Liver (tissue), 8 donors: ENCODE measurements at regions not wholly inside any gene's neighbourhood (a gene's known extent, or its start where the extent isn't known, plus 50 kb on each side); places are given as distances from the start of the nearest gene placed in this dataset.

ENCODE experiments used
- DNase-seq: peaks from one replicate; pipeline ENCODE4 v3.0.0-alpha.2; 2017; ENCODE audit warnings: low spot score
- H3K27ac ChIP-seq, 2 donors: one replicate each; pipeline ENCODE4 v1.7.0; 2013; ENCODE audit warnings: inconsistent platforms in 2 of 2, low read length in 2 of 2, control low read depth in 1 of 2, low read depth in 1 of 2, mild to moderate bottlenecking in 1 of 2
- H3K27me3 ChIP-seq, 4 donors: one replicate each; pipeline versions ENCODE4 v1.6.1 to v1.7.0; 2013; ENCODE audit warnings: low read length in 3 of 4, inconsistent platforms in 1 of 4, mild to moderate bottlenecking in 1 of 4, moderate library complexity in 1 of 4; ENCODE audit not compliant: control insufficient read depth in 4 of 4, insufficient read depth in 4 of 4
- H3K36me3 ChIP-seq, 4 donors: one replicate each; pipeline versions ENCODE4 v1.6.1 to v1.7.0; 2013; ENCODE audit warnings: low read length in 3 of 4, mild to moderate bottlenecking in 3 of 4, low read depth in 1 of 4, moderate library complexity in 1 of 4; ENCODE audit not compliant: control insufficient read depth in 4 of 4, insufficient read depth in 3 of 4
- H3K4me1 ChIP-seq, 4 donors: one replicate each; pipeline versions ENCODE4 v1.6.1 to v1.7.0; 2013; ENCODE audit warnings: low read length in 3 of 4, mild to moderate bottlenecking in 3 of 4, moderate library complexity in 1 of 4; ENCODE audit not compliant: control insufficient read depth in 4 of 4, insufficient read depth in 4 of 4
- H3K4me3 ChIP-seq, 3 donors: one replicate each; pipeline versions ENCODE4 v1.6.1 to v1.7.0; 2013; ENCODE audit warnings: low read length in 3 of 3, control low read depth in 1 of 3, low read depth in 1 of 3, mild to moderate bottlenecking in 1 of 3
- H3K9ac ChIP-seq, 2 donors: one replicate each; pipeline ENCODE4 v1.7.0; 2013; ENCODE audit warnings: low read length in 2 of 2, mild to moderate bottlenecking in 2 of 2, moderate library complexity in 2 of 2, control low read depth in 1 of 2, low read depth in 1 of 2
- H3K9me3 ChIP-seq, 4 donors: one replicate each; pipeline versions ENCODE4 v1.6.1 to v1.7.0; 2013; ENCODE audit warnings: low read length in 3 of 4; ENCODE audit not compliant: control insufficient read depth in 4 of 4
- ATF3 ChIP-seq: IDR thresholded peaks from 2 replicates; pipeline ENCODE4 v1.6.1; 2016; ENCODE audit warnings: antibody characterized with exemption
- CTCF ChIP-seq: fragments of 150-350 bp; IDR thresholded peaks from 2 replicates; pipeline ENCODE4 v1.5.1; 2017; ENCODE audit warnings: improper control_type of control experiment, low read depth, low read length; ENCODE audit not compliant: missing input control
- FOXA1 ChIP-seq: IDR thresholded peaks from 2 replicates; pipeline ENCODE4 v1.6.1; 2016; ENCODE audit warnings: antibody characterized with exemption
- FOXA2 ChIP-seq: IDR thresholded peaks from 2 replicates; pipeline ENCODE4 v1.6.1; 2016; ENCODE audit warnings: antibody characterized with exemption
- GABPA ChIP-seq, 2 donors: IDR thresholded peaks in 1 of 2; conservative IDR thresholded peaks in 1 of 2; 2 replicates each; pipeline ENCODE4 v1.6.1; 2016; ENCODE audit warnings: antibody characterized with exemption in 2 of 2, mild to moderate bottlenecking in 1 of 2, moderate library complexity in 1 of 2
- HNF4A ChIP-seq, 2 donors: conservative IDR thresholded peaks; 2 replicates each; pipeline ENCODE4 v1.6.1; 2016; ENCODE audit warnings: antibody characterized with exemption in 2 of 2, mild to moderate bottlenecking in 2 of 2
- JUND ChIP-seq, 2 donors: IDR thresholded peaks; 2 replicates each; pipeline ENCODE4 v1.6.1; 2016; ENCODE audit warnings: antibody characterized with exemption in 2 of 2
- MAX ChIP-seq: IDR thresholded peaks from 2 replicates; pipeline ENCODE4 v1.6.1; 2016; ENCODE audit warnings: antibody characterized with exemption
- NR2F2 ChIP-seq: IDR thresholded peaks from 2 replicates; pipeline ENCODE4 v1.6.1; 2016; ENCODE audit warnings: antibody characterized with exemption
- REST ChIP-seq: IDR thresholded peaks from 2 replicates; pipeline ENCODE4 v1.6.1; 2016; ENCODE audit warnings: antibody characterized with exemption, mild to moderate bottlenecking
- RXRA ChIP-seq, 2 donors: IDR thresholded peaks; 2 replicates each; pipeline ENCODE4 v1.6.1; 2017 to 2018; ENCODE audit warnings: antibody characterized with exemption in 2 of 2, mild to moderate bottlenecking in 1 of 2
- SP1 ChIP-seq: IDR thresholded peaks from 2 replicates; pipeline ENCODE4 v1.6.1; 2018; ENCODE audit warnings: antibody characterized with exemption, mild to moderate bottlenecking
- TAF1 ChIP-seq: conservative IDR thresholded peaks from 2 replicates; pipeline ENCODE4 v1.6.1; 2016; ENCODE audit warnings: antibody characterized with exemption, mild to moderate bottlenecking
- YY1 ChIP-seq: IDR thresholded peaks from 2 replicates; pipeline ENCODE4 v1.6.1; 2016; ENCODE audit warnings: antibody characterized with exemption, mild to moderate bottlenecking
- ZBTB33 ChIP-seq: IDR thresholded peaks from 2 replicates; pipeline ENCODE4 v1.6.1; 2016; ENCODE audit warnings: antibody characterized with exemption
- WGBS: extraction: QIAGEN DNeasy Blood & Tissue Kit; methylation state at CpG from one replicate; pipeline ENCODE4 v1.1.7; 2013; 5-methylcytosine and 5-hydroxymethylcytosine counted together
- donor health status: healthy.
- donor health status: healthy.
- donor health status: healthy.
- donor health status: healthy.
- donor health status: healthy.

- WGBS, result 93% methylated on average over 10 of the region's 10 CpGs
- Histone ChIP-seq H3K9me3 (peaks cover 0 to 3% (median 0%) of the 10 kb centered on the region in 4 donors), H3K9ac (no peak overlapping the region), H3K4me3 (no peak overlapping the region), H3K36me3 (no peaks in the 10 kb centered on the region), H3K4me1 (no peaks in the 10 kb centered on the region), H3K27ac (no peak overlapping the region), H3K27me3 (peaks cover 0 to 2% (median 0%) of the 10 kb centered on the region in 4 donors)
- TF ChIP-seq HNF4A (conservative IDR thresholded peaks at IDR 0.05) (no peak), YY1 (no peak), CTCF (no peak), TAF1 (no peak), SP1 (no peak), FOXA2 (no peak), FOXA1 (no peak)
- DNase-seq, result no peak
These were observed 162.6 kb upstream of the MAGI2 start for GRCh38 chr7:79615871-79616640.

GRCh38 chr7:79615466-79615865, 162.0 kb upstream of the MAGI2 start:
- H3K4me1 ChIP-seq, result no peaks in the 10 kb centered on the region
- H3K9ac ChIP-seq, result no peak overlapping the region
- WGBS, result 75% methylated on average over 3 of the region's 3 CpGs
- H3K27ac ChIP-seq, result no peak overlapping the region
- no peaks in the 10 kb centered on the region for H3K36me3 ChIP-seq
- H3K4me3 ChIP-seq, result no peak overlapping the region
- peaks cover 0 to 2% (median 0%) of the 10 kb centered on the region in 4 donors for H3K27me3 ChIP-seq
- peaks cover 0 to 3% (median 0%) of the 10 kb centered on the region in 4 donors for H3K9me3 ChIP-seq
- no peak for DNase-seq
- TF ChIP-seq YY1, result no peak
- TF ChIP-seq ZBTB33, result no peak
- TF ChIP-seq SP1, result no peak
- TF ChIP-seq NR2F2, result no peak
- TF ChIP-seq GABPA (IDR thresholded peaks at IDR 0.05 in 1 of 2, conservative IDR thresholded peaks at IDR 0.05 in 1 of 2), result no peak
- no peak for TF ChIP-seq MAX
- TF ChIP-seq JUND (IDR thresholded peaks at IDR 0.05), result no peak
- TF ChIP-seq FOXA1, result no peak
- no peak for TF ChIP-seq TAF1
- TF ChIP-seq HNF4A (conservative IDR thresholded peaks at IDR 0.05), result no peak
- no peak for TF ChIP-seq CTCF
- no peak for TF ChIP-seq REST
- TF ChIP-seq RXRA (IDR thresholded peaks at IDR 0.05), result no peak
- TF ChIP-seq ATF3, result no peak
- TF ChIP-seq FOXA2, result no peak
